ENCODE measurements at regions not wholly inside any gene's neighbourhood (a gene's known extent, or its start where the extent isn't known, plus 50 kb on each side); places are given as distances from the start of the nearest gene placed in this dataset.

GRCh38 chr2:234343372-234343771 is 153.5 kb downstream of the ARL4C start (continued):
- no peak for TF ChIP-seq REST (IDR thresholded peaks at IDR 0.05; ENCODE audit: unreplicated experiment)
- TF ChIP-seq CTCF (conservative IDR thresholded peaks at IDR 0.05; ENCODE audit: low read depth in 2 of 2), result no peak
- no peak for TF ChIP-seq JUNB (IDR thresholded peaks at IDR 0.05; ENCODE audit: unreplicated experiment)

- no peak overlapping the region for H3K4me3 ChIP-seq
- H3K27me3 ChIP-seq (ENCODE audit: insufficient read depth), result no peaks in the 10 kb centered on the region
- peak; percentile 34; the same call in 1 of the 3 replicates for ATAC-seq
- H3K9me2 ChIP-seq (ENCODE audit: insufficient read depth), result no peaks in the 10 kb centered on the region
- Mint-ChIP-seq H3K4me3 (no peak overlapping the region), H3K27ac (no peak overlapping the region), H3K36me3 (ENCODE audit: low read depth) (no peaks in the 10 kb centered on the region), H3K9me3 (no peaks in the 10 kb centered on the region), H3K4me1 (no peaks in the 10 kb centered on the region), H3K27me3 (ENCODE audit: insufficient read depth, low read depth, poor library complexity) (no peaks in the 10 kb centered on the region)
- H3F3A ChIP-seq (replicated peaks; ENCODE audit: low read depth), result no peaks in the 10 kb centered on the region
- no peaks in the 10 kb centered on the region for H3K79me2 ChIP-seq (replicated peaks; ENCODE audit: insufficient read depth)
- no peak overlapping the region for H3K27ac ChIP-seq (ENCODE audit: low read depth)
- no peaks in the 10 kb centered on the region for H3K36me3 ChIP-seq (ENCODE audit: insufficient read depth)
- no peaks in the 10 kb centered on the region for H3K4me1 ChIP-seq (ENCODE audit: insufficient read depth)
- H2AFZ ChIP-seq, result peak overlapping the region; percentile 56; the same call in 1 of the 2 replicates
- peak; percentile 25 for DNase-seq (ENCODE audit: low spot score)
- no peaks in the 10 kb centered on the region for H4K20me1 ChIP-seq (replicated peaks; ENCODE audit: insufficient read depth)
- no peak overlapping the region for H3K4me2 ChIP-seq
- TF ChIP-seq ZNF331 (CRISPR knock-in tag; IDR thresholded peaks at IDR 0.05; ENCODE audit: low read depth), result no peak
- TF ChIP-seq NANOG (IDR thresholded peaks at IDR 0.05; ENCODE audit: borderline replicate concordance), result no peak
- no peak for TF ChIP-seq ZNF114 (CRISPR knock-in tag; IDR thresholded peaks at IDR 0.05)
- no peak for TF ChIP-seq ZNF462 (CRISPR knock-in tag; IDR thresholded peaks at IDR 0.05)
- TF ChIP-seq CREB1 (CRISPR knock-in tag; IDR thresholded peaks at IDR 0.05; ENCODE audit: low read depth), result no peak
- no peak for TF ChIP-seq ETS1 (IDR thresholded peaks at IDR 0.05)
- TF ChIP-seq CTCF (conservative IDR thresholded peaks at IDR 0.05; ENCODE audit: low read depth in 2 of 2), result no peak
These were observed 155.4 kb downstream of the ARL4C start for GRCh38 chr2:234341306-234341985.
